Ovary (tissue), 7 donors: ENCODE measurements at regions not wholly inside any gene's neighbourhood (a gene's known extent, or its start where the extent isn't known, plus 50 kb on each side); places are given as distances from the start of the nearest gene placed in this dataset.

Source experiments
- DNase-seq, 5 donors: peaks; one replicate each; pipeline ENCODE4 v3.0.0-alpha.2; 2019 to 2020
- H3K27ac ChIP-seq, 2 donors: fragments of 200-600 bp; one replicate each; pipeline versions ENCODE4 v1.5.1 to v1.8.0; 2019 to 2022
- H3K27me3 ChIP-seq: fragments of 200-600 bp; one replicate; pipeline ENCODE4 v1.8.0; 2022
- H3K36me3 ChIP-seq: fragments of 200-600 bp; sonication (generic); one replicate; pipeline ENCODE4 v1.5.1; 2019
- H3K4me1 ChIP-seq: one replicate; pipeline ENCODE4 v1.8.1; 2013; ENCODE audit warnings: mild to moderate bottlenecking, moderate library complexity; ENCODE audit not compliant: insufficient read depth
- H3K4me3 ChIP-seq: fragments of 200-600 bp; sonication (generic); one replicate; pipeline ENCODE4 v1.5.1; 2017
- H3K9me3 ChIP-seq, 2 donors: fragments of 200-600 bp in 1 of 2; sonication (generic) in 1 of 2; one replicate each; pipeline versions ENCODE4 v1.5.1 to v1.8.1; 2013 to 2019; ENCODE audit warnings: mild to moderate bottlenecking in 1 of 2, moderate library complexity in 1 of 2
- CTCF ChIP-seq, 3 donors: fragments of 450-650 bp in 2 of 3; fragments of 200-600 bp in 1 of 3; IDR thresholded peaks; one replicate each; pipeline versions ENCODE4 v1.5.1 to v1.8.0; 2016 to 2022; ENCODE audit warnings: antibody characterized with exemption in 3 of 3, mild to moderate bottlenecking in 1 of 3
- EP300 ChIP-seq: sonication (generic); formaldehyde crosslinking; IDR thresholded peaks from one replicate; pipeline ENCODE4 v1.6.1; 2017; ENCODE audit warnings: antibody characterized with exemption
- POLR2A ChIP-seq: fragments of 450-650 bp; IDR thresholded peaks from one replicate; pipeline ENCODE4 v1.6.1; 2017; ENCODE audit warnings: antibody characterized with exemption, mild to moderate bottlenecking, moderate library complexity
- WGBS, 3 donors: extraction: QIAGEN DNeasy Blood & Tissue Kit in 1 of 3; methylation state at CpG; one replicate each; pipeline versions ENCODE4 v1.1.5 to v1.1.7; 2013 to 2017; 5-methylcytosine and 5-hydroxymethylcytosine counted together
- intact Hi-C, 4 donors: fragments of 100-400 bp; cut with DNase I; formaldehyde crosslinking; loops; one replicate each; pipeline versions ENCODE4 v1.11.0 to v1.15.1; 2022 to 2023
- donor health status: DM: no; HTN: no; CAD: no; lungs with moderate emphysema.
- donor health status: DM: no; HTN: no; CAD: no.
- donor health status: Bipolar disorder and iron deficiency.
- donor health status: DM: no; HTN: no; CAD: no.
- donor health status: DM: yes; HTN: yes; CAD: no.

- Histone ChIP-seq H3K27ac (no peak overlapping the region), H3K9me3 (no peaks in the 10 kb centered on the region), H3K4me1 (no peaks in the 10 kb centered on the region), H3K27me3 (no peaks in the 10 kb centered on the region), H3K36me3 (no peaks in the 10 kb centered on the region), H3K4me3 (no peak overlapping the region)
- WGBS, 3 donors: 42 to 58% (median 58%) methylated on average over 6 of the region's 6 CpGs
- DNase-seq: no peak
- TF ChIP-seq CTCF (IDR thresholded peaks at IDR 0.05) (no peak), POLR2A (no peak), EP300 (no peak)
- intact Hi-C loops: no loop called here
These were observed 256.5 kb downstream of the SOD2 start for GRCh38 chr6:159436581-159436980.

GRCh38 chr6:159435701-159436100 lies 257.3 kb downstream of the SOD2 start:
- no peak for DNase-seq
- Histone ChIP-seq H3K27ac (no peak overlapping the region), H3K4me3 (no peak overlapping the region), H3K9me3 (no peaks in the 10 kb centered on the region), H3K27me3 (no peaks in the 10 kb centered on the region), H3K4me1 (no peaks in the 10 kb centered on the region), H3K36me3 (no peaks in the 10 kb centered on the region)
- TF ChIP-seq CTCF (IDR thresholded peaks at IDR 0.05): no peak
- TF ChIP-seq POLR2A: no peak
- TF ChIP-seq EP300: no peak
- 90 to 94% (median 94%) methylated on average over 9 of the region's 9 CpGs for WGBS, 3 donors
- intact Hi-C loops: no loop called here

GRCh38 chr6:159434410-159434809 lies 258.6 kb downstream of the SOD2 start:
- no peak for DNase-seq
- Histone ChIP-seq H3K27ac (no peak overlapping the region), H3K9me3 (no peaks in the 10 kb centered on the region), H3K36me3 (no peaks in the 10 kb centered on the region), H3K4me3 (no peak overlapping the region), H3K4me1 (no peaks in the 10 kb centered on the region), H3K27me3 (no peaks in the 10 kb centered on the region)
- intact Hi-C loops: no loop called here
- TF ChIP-seq POLR2A (no peak), CTCF (IDR thresholded peaks at IDR 0.05) (no peak), EP300 (no peak)
- WGBS, 3 donors: 66 to 67% (median 67%) methylated on average over 4 of the region's 4 CpGs

- H3K9me3 ChIP-seq: no peaks in the 10 kb centered on the region
- TF ChIP-seq CTCF (IDR thresholded peaks at IDR 0.05): no peak
- no peak for TF ChIP-seq EP300
- no peak for TF ChIP-seq POLR2A
- H3K27me3 ChIP-seq: no peaks in the 10 kb centered on the region
- no peak overlapping the region for H3K4me3 ChIP-seq
- intact Hi-C loops: no loop called here
- WGBS, 3 donors: 94 to 95% (median 95%) methylated on average over 4 of the region's 4 CpGs
- H3K36me3 ChIP-seq: no peaks in the 10 kb centered on the region
- no peak overlapping the region for H3K27ac ChIP-seq
- no peaks in the 10 kb centered on the region for H3K4me1 ChIP-seq
- no peak for DNase-seq
These were observed 259.5 kb downstream of the SOD2 start for GRCh38 chr6:159433550-159433949.

- intact Hi-C loops: no loop called here
- TF ChIP-seq EP300: no peak
- no peak for TF ChIP-seq CTCF (IDR thresholded peaks at IDR 0.05)
- no peak for TF ChIP-seq POLR2A
These were observed 261.3 kb downstream of the SOD2 start for GRCh38 chr6:159431750-159432149.

More at GRCh38 chr6:159431750-159432149, 261.3 kb downstream of the SOD2 start:
- DNase-seq: no peak
- Histone ChIP-seq H3K27ac (no peak overlapping the region), H3K4me1 (no peaks in the 10 kb centered on the region), H3K36me3 (no peaks in the 10 kb centered on the region), H3K4me3 (no peak overlapping the region), H3K27me3 (no peaks in the 10 kb centered on the region), H3K9me3 (no peaks in the 10 kb centered on the region)
- 92 to 100% (median 97%) methylated on average over 1 of the region's 1 CpG for WGBS, 3 donors
